ENCODE measurements at regions not wholly inside any gene's neighbourhood (a gene's known extent, or its start where the extent isn't known, plus 50 kb on each side); places are given as distances from the start of the nearest gene placed in this dataset.

DNA sequence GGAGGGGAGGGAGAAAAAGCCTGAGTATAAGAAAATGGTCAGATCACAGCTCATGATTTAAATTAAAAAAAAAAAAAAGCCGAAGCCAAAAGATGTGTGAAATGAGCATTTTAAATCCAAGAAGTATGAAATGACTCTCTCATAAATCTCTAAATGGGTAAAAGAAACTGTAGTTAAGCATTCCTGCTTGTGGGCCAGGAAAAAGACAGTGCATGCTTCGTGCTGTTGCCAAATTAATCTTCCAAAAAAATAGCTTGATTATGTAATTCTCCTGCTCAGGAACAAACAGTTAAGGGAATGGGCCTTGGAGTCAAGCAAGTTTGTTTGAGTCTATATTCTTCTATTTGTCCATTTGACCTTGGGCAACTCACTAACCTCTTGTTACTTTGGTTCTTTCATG, 325.4 kb upstream of the SEL1L start:
- TF ChIP-seq, protein P1, sequence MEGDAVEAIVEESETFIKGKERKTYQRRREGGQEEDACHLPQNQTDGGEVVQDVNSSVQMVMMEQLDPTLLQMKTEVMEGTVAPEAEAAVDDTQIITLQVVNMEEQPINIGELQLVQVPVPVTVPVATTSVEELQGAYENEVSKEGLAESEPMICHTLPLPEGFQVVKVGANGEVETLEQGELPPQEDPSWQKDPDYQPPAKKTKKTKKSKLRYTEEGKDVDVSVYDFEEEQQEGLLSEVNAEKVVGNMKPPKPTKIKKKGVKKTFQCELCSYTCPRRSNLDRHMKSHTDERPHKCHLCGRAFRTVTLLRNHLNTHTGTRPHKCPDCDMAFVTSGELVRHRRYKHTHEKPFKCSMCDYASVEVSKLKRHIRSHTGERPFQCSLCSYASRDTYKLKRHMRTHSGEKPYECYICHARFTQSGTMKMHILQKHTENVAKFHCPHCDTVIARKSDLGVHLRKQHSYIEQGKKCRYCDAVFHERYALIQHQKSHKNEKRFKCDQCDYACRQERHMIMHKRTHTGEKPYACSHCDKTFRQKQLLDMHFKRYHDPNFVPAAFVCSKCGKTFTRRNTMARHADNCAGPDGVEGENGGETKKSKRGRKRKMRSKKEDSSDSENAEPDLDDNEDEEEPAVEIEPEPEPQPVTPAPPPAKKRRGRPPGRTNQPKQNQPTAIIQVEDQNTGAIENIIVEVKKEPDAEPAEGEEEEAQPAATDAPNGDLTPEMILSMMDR (IDR thresholded peaks at IDR 0.05): no peak
- TF ChIP-seq POLR2A (IDR thresholded peaks at IDR 0.05): no peak
